Body of pancreas (tissue), 4 donors: ENCODE measurements at regions not wholly inside any gene's neighbourhood (a gene's known extent, or its start where the extent isn't known, plus 50 kb on each side); places are given as distances from the start of the nearest gene placed in this dataset.

Source experiments
- CTCF ChIP-seq, 7 experiments: fragments of 450-650 bp in 4 of 7; fragments of 200-600 bp in 3 of 7; sonication (generic) in 3 of 7; IDR thresholded peaks; one replicate each; pipeline ENCODE4 v1.5.1; 2016 to 2019; ENCODE audit warnings: antibody characterized with exemption in 7 of 7
- POLR2A ChIP-seq, 3 donors: fragments of 450-650 bp; IDR thresholded peaks; one replicate each; pipeline ENCODE4 v1.6.1; 2016; ENCODE audit warnings: antibody characterized with exemption in 3 of 3, mild to moderate bottlenecking in 2 of 3

DNA sequence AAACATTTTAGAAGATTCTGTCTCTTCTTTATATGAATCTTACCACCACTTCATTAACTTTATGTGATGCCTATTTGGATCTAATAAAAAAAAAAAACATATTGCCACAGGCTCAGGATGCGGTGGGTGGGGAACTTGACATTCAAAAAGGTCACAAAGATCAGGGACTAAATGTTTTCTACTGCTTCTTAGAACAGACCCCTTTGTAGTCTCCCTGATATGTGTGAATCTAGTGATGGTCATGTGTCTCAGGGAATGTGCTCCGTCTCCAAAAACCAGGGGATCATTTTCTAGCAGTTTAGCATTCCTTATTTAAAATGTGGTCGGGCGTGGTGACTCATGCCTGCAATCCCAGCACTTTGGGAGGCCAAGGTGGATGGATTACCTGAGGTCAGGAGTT, 807.8 kb upstream of the CHAC2 start:
- TF ChIP-seq CTCF (IDR thresholded peaks at IDR 0.05) (no peak), POLR2A (IDR thresholded peaks at IDR 0.05) (no peak)
